PC-9 (cell line): ENCODE measurements at regions not wholly inside any gene's neighbourhood (a gene's known extent, or its start where the extent isn't known, plus 50 kb on each side); places are given as distances from the start of the nearest gene placed in this dataset.

Experiments
- EZH2 ChIP-seq: fragments of 200-600 bp; sonication (generic); IDR thresholded peaks from 2 replicates; pipeline ENCODE4 v1.8.0; 2017; ENCODE audit warnings: antibody characterized with exemption, low read depth
- TF ChIP-seq, protein P1 (sequence below): fragments of 200-600 bp; sonication (generic); conservative IDR thresholded peaks from 2 replicates; pipeline ENCODE4 v1.6.1; 2017; ENCODE audit warnings: mixed run types, antibody characterized with exemption, mild to moderate bottlenecking, moderate library complexity

DNA sequence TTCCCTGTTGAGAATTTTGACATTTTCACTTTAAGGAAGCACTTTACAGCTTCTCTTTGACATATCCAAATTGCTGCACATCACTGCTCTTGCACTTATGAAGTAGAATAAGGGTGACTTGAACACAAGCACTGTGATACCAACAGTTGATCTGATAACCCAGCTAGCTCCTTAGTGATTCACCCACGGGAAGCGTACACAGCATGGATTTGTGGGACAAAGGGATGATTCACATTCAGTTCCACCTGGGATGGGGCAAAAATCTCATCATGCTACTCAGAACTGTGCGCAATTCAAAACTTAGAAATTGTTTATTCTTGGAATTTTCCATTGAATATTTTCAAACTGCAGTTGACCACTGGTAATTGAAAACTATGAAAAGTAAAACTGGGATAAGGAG lies 1565.5 kb upstream of the CDH9 start:
- TF ChIP-seq, protein P1, sequence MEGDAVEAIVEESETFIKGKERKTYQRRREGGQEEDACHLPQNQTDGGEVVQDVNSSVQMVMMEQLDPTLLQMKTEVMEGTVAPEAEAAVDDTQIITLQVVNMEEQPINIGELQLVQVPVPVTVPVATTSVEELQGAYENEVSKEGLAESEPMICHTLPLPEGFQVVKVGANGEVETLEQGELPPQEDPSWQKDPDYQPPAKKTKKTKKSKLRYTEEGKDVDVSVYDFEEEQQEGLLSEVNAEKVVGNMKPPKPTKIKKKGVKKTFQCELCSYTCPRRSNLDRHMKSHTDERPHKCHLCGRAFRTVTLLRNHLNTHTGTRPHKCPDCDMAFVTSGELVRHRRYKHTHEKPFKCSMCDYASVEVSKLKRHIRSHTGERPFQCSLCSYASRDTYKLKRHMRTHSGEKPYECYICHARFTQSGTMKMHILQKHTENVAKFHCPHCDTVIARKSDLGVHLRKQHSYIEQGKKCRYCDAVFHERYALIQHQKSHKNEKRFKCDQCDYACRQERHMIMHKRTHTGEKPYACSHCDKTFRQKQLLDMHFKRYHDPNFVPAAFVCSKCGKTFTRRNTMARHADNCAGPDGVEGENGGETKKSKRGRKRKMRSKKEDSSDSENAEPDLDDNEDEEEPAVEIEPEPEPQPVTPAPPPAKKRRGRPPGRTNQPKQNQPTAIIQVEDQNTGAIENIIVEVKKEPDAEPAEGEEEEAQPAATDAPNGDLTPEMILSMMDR, result no peak
- no peak for TF ChIP-seq EZH2
